Activated CD4-positive, alpha-beta T cell treated with anti-CD3 and anti-CD28 coated beads, Interleukin-2, amount 50 U/mL, for 16 hours (primary cell): ENCODE measurements at regions not wholly inside any gene's neighbourhood (a gene's known extent, or its start where the extent isn't known, plus 50 kb on each side); places are given as distances from the start of the nearest gene placed in this dataset.

ENCODE experiments used
- DNase-seq: peaks from one replicate; pipeline ENCODE4 v3.0.0-alpha.2; 2020

DNA sequence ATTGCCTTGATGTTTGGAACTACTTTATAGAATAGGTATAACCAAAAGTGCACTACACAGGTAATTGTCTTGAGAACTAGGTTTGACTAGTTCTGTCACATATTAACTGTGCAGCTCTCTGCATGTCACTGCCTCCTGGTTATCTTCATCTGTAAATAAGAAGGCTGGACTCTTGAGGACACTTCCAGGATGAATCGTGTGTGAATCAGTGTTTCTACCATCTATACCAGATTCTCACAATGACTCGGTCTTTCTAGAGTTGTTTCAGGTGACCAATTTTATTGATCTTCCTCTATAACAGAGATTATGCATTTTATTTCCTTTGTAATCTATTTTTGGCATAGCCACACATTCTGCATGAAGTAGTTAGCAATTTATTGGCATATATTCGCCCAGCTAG is 1181.0 kb upstream of the TENM4 start:
- no peak for DNase-seq

GRCh38 chr11:80620867-80621266 is 1180.0 kb upstream of the TENM4 start:
- no peak for DNase-seq

DNA sequence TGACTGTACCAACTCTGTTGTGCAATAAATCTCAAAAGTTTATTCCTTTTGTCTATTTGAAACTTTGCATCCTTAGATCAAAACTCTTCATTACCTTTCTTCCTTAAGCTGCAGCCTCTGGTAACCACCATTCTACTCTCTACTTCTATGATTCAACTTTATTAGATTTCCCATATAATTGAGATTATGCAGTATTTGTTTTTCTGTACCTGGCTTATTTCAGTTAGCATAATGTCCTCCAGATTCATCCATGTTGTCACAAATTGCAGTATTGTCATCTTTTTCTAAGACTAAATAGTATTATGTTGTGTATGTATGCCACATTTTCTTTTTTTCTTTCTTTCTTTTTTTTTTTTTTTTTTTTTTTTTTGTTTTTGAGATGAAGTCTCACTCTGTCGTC is 1176.3 kb upstream of the TENM4 start:
- DNase-seq, result no peak

DNA sequence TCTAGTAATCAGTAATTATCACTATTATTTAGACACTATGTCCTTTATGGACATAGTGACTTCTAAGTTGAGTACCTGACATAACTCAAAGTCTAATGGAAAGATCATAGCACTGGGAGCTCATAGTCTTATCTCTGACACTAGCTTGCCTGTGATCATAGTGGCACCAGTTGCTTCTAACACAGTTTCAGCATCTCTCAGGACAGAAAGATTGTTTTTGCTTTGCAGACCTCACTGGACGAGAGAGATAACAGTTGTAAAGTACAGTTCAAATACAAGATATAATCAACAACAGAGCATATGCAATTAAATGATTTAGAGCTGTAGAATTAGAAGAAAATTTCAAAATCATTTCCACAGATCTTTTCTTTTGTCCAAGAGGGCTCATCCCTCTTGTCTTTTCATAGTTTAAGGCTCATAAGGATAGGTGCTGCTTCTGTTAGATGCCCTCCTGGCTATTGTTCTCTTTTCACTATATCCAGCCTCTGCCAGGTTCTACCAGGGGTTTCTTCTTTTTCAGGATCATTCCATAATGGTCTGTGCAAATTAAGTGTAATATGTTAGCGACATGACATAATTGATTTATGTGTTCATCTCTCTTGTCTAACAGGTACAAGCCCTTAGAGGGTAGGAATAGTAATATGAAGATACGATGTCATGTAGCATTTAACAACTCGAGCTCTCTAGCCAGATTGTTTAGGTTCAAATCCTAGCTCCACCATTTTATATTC is 1175.4 kb upstream of the TENM4 start:
- no peak for DNase-seq

DNA sequence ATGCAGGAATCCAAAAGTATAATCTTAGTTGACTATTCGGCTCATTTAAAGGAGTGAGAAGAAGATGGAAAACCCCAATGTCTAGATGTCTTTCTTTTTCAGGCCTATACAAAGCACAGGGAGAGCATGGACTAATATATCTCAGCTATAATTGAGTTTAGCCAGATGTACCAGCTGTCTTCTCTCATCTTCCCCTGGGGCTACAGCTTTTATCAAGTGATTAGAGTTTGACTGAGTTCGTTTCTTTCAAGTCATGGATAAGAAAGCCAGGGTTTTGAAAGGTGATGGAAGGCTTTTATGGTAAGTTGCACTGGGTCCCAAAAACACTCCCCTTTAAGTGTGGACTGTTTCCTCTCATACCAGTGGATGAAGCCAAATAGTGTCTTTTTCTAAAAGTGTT is 1172.8 kb upstream of the TENM4 start:
- DNase-seq, result no peak

GRCh38 chr11:80610516-80610915 is 1169.7 kb upstream of the TENM4 start:
- DNase-seq, result no peak

- no peak for DNase-seq
Measured at GRCh38 chr11:80603472-80603871, 1162.6 kb upstream of the TENM4 start.

DNA sequence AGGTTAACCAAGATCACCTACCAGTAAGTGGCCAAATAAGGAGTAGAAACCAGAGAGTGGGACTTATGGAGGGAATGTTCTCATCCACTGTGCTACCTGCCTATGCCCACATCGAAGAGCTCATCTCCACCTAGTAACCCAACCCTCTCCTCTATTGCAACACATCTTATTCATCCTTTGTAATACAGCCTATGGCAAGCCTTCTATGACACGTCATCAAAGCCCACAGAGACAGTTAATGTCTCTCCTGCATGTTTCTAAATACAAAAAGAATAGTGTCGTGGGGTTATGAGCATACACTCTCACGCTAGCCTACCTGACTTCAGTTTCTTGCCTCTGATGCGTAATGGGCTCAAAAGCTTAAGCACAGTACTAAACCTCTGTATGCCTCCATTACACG is 1158.1 kb upstream of the TENM4 start:
- DNase-seq, result no peak

GRCh38 chr11:80596291-80596810 is 1155.5 kb upstream of the TENM4 start:
- DNase-seq, result no peak

GRCh38 chr11:80595011-80595410 is 1154.2 kb upstream of the TENM4 start:
- DNase-seq, result no peak

GRCh38 chr11:80593648-80594374 is 1153.0 kb upstream of the TENM4 start:
- no peak for DNase-seq

GRCh38 chr11:80592546-80592945 is 1151.7 kb upstream of the TENM4 start:
- no peak for DNase-seq

- DNase-seq, result no peak
Measured at GRCh38 chr11:80587906-80588305, 1147.1 kb upstream of the TENM4 start.

- no peak for DNase-seq
Measured at GRCh38 chr11:80586464-80586863, 1145.6 kb upstream of the TENM4 start.

DNA sequence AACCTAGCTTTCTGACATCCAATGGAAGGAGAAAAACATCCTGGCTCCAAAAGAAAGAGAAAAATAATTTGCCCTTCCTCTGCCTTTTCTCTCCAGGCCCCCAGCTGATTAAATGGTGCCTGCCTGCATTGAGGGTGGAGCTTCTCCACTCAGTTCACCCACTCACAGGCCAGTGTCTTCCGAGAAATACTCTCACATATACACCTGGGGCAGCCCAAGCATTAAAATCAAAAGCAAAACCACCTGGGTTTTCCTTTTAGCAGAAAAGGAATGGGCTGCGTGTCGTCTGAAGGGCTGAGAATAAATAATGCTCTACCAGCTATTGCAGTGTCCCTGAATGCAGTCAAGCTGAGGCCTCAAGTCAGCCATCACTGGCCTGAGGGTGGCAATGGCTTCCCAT is 1143.8 kb upstream of the TENM4 start:
- no peak for DNase-seq

- DNase-seq, result no peak
Measured at GRCh38 chr11:80569832-80570231, 1129.0 kb upstream of the TENM4 start.

GRCh38 chr11:80565231-80565630 is 1124.4 kb upstream of the TENM4 start:
- DNase-seq, result no peak

DNA sequence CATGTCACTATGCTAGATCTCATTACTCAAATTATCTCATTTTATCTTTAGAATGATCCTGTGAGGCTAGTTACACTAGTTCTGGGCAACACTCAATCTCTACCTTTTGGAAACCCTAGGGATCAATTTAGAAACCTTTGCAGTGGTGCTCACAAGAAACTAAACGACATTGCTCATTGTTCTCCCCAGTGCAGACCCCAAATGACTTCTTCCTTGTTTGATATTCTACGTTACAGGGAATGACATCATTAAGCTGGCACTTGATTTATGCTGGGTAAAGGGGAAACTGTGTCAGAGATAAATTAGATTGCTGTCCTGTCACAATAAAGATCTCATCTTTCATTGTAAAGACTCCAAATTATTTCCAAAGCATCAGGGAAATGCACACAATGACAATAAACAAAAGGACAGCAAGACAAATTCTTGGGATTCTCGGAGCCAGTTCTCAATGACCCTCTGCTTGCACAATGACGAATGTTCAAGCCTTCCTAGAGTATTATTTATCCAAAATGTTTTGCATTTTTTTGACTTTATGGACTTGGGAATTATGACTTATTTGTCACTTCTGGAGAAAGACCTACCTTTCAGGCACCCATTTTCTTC is 1121.8 kb upstream of the TENM4 start:
- no peak for DNase-seq

- no peak for DNase-seq
Measured at GRCh38 chr11:80559942-80560341, 1119.1 kb upstream of the TENM4 start.

- DNase-seq, result no peak
Measured at GRCh38 chr11:80553565-80553964, 1112.7 kb upstream of the TENM4 start.

DNA sequence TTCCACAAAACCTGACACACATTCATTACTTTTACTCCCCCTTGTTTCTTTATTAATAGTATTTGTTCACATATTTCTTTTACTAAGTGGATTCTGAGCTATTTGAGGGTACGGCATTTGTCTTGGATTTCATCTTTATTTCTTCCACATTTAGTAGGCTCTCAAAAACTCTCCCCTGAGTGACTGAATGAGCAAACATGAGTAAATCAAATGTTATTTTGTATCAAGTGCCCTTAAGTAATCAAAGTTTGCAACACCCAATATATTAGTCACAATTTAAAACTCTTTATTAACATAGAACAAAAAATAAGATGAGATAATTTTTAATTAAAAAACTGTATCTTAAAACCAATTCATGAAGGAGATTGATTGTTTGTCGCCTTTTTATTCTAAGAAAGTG is 1101.9 kb upstream of the TENM4 start:
- DNase-seq, result no peak

- DNase-seq, result no peak
Measured at GRCh38 chr11:80538040-80538439, 1097.2 kb upstream of the TENM4 start.

DNA sequence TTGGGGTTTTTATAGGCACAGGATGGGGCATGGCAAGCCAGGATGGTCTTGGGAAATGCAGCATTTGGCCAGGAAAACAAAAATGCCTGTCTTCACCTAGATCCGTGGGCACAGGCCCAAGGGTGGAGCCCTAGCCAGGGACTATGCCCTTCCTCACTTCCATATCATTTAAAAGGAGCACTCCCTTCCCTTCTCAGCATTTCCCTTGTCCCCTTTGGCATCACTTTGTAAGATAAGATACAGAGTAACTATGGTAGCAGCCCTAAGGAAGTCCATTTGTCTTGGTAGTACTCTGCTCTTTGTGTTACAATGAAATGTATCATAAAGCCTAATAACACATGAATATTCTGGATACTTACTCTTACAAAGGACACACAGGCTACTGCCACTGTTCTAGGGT is 1092.6 kb upstream of the TENM4 start:
- DNase-seq, result no peak

GRCh38 chr11:80532633-80533232 is 1091.9 kb upstream of the TENM4 start:
- DNase-seq, result no peak
